ENCODE measurements at regions not wholly inside any gene's neighbourhood (a gene's known extent, or its start where the extent isn't known, plus 50 kb on each side); places are given as distances from the start of the nearest gene placed in this dataset.
A peak's percentile ranks its signal among the peaks of the same experiment; 100 is the strongest.

GRCh38 chr17:73783382-73783766, 139.1 kb upstream of the SDK2 start:
- DNase-seq (ENCODE audit: low read depth) = no peak

- DNase-seq (ENCODE audit: low read depth) = no peak
Measured at GRCh38 chr17:73783945-73784603, 139.8 kb upstream of the SDK2 start.

- DNase-seq (ENCODE audit: low read depth) = no peak
Measured at GRCh38 chr17:73785496-73785895, 141.3 kb upstream of the SDK2 start.

DNA sequence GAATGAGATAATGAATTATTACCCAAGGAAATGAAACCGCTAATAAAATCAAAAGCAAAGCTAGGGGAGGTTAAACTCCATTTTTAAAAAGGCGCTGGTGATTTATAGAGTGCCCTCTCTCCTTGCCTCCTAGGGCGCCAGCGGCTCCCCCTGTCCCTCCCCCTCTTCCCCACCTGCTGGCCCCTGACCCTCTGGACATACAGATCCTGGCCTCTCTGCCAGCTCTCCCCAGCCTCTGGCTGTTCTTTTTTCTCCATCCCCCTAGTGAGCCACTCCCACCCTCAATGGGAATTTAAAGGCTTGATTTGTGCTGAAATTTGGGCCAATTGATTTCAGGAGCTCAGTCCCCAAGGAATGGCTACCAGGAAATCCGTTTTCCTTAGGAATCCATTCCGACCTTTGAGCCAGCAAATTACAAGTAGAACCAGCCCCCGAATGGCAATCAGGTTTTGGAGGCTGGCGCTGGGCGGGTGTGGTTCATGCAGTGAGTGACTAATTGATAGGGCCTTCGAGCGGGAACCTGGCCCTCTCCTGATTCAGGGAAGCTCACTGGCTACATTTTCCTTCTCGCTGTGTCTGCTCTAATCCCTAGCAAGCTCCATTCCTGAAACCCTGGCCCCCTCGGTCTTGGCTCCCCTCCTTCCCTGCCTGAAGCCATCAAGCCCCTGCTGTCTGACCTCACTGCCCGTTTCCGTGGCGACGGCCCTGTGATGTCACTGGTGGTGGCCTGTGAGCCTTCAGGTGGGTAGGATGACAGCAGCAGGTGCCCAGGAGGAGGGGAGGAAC, 141.9 kb upstream of the SDK2 start:
- DNase-seq (ENCODE audit: low read depth) = peak; percentile 66

DNA sequence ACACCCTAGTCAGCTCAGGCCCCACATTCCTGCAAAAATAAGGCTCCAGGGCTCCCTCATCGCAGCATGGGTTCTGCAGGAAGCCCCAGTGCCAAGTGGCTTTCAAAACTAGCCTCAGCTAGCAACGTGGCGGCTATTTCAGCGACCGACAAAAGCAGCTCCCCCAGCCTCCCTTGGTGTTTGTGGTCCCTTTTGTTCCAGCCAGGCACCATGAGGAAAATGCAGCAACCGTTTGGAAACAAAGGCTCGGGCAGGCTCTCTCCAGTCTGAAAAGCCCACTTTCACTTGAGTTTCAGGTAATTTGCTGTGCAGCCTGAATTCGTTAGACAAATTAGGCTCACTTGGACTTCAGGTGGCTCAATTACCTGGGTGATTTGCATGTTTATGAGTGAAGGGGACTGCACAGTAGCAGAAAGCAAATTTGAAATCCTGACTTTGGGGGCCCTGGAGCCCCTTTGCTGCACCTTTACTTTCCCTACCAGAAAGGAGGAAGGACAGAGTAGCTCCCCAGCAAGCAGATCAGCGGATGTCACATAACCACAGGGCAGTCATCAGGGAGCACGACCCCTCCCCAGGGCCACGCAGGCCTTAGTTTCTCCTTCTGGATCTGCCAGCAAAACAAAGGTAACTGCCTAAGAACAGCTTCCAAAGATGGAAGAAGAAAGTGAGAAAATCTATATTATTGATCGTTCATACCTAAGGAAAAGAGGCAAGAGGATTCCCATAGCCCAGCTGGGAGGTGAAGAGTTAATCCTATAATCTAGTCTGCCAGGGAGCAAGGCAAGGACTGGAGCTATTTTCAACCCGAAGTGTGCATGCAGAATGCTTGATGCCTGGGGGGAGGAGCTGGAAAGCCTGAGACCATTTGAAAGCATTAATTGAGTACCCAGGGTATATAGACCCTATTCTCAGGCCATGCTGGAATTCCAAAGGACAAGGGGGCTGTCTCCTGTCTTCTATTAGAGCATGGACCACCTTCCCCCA, 143.1 kb upstream of the SDK2 start:
- no peak for DNase-seq (ENCODE audit: low read depth)

DNA sequence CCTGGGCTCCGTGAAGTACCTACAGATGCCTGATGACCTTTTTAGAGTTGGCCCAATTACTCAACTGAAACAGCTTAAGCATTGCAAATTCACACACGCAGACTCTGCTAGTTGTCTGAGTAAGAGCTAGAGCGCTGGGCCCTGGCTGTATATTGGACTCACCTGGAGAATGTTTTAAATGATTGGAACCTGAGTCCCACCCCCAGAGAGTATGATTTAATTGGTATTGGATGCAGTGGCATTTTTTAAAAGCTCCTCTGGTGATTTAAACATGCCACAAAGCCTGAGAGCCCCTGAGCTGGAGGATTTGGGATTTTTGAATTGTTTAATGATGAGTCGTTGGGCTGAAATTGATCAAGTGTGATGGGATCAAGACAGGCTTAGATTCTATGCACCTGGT, 143.9 kb upstream of the SDK2 start:
- DNase-seq (ENCODE audit: low read depth) = no peak

GRCh38 chr17:73791121-73791520, 146.9 kb upstream of the SDK2 start:
- DNase-seq (ENCODE audit: low read depth) = no peak

- no peak for DNase-seq (ENCODE audit: low read depth)
Measured at GRCh38 chr17:73791631-73792030, 147.4 kb upstream of the SDK2 start.

GRCh38 chr17:73792994-73793393, 148.7 kb upstream of the SDK2 start:
- DNase-seq (ENCODE audit: low read depth) = no peak

DNA sequence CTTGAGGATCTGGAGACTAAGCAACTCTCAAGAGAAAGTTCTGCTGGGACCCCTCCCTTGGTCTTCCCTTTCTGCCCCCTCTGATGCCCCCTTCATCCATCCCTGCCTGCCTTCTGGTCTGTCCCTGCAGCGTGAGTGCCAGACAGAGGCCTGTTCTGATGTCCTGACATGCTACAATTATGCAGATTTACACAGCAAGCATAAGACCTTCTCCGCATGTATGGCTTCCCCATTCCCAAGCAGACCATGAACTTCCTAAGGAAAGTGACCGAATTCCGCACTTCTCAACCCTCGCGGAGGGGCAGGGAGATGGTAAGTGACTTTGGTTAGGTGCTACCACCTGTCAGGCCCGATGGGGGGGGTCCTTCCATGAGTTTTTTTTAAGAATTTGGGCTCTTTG, 150.1 kb upstream of the SDK2 start:
- DNase-seq (ENCODE audit: low read depth) = no peak

GRCh38 chr17:73795730-73796129, 151.5 kb upstream of the SDK2 start:
- DNase-seq (ENCODE audit: low read depth) = no peak

DNA sequence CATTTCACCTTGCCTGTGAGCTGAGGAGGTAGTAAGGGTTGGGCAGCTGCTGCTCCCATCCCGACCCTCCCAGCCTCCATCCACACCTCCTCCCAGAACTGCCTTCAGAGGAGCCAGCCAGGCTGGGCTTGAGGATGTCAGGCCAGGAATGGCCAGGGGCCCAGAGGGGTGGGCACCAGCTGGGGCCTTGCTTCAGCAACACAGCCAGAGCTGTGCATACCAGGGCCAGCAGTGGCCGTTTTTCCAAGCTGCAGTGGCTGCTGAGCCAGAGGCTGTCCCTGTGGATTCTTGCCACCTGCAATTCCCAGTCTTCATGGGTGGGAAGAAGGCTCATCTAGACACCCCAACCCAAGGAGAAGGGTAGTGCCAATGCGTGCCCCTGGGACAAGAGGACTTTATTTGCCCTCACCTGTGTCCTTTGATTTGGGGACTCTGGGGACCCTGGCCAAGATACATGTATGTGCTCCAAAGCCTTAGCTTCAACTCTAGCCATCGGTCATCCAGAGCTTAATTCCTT, 153.4 kb upstream of the SDK2 start:
- no peak for DNase-seq (ENCODE audit: low read depth)

- peak; percentile 97 for DNase-seq (ENCODE audit: low read depth)
Measured at GRCh38 chr17:73798111-73798748, 154.0 kb upstream of the SDK2 start.

- DNase-seq (ENCODE audit: low read depth) = no peak
Measured at GRCh38 chr17:73799096-73799495, 154.9 kb upstream of the SDK2 start.

DNA sequence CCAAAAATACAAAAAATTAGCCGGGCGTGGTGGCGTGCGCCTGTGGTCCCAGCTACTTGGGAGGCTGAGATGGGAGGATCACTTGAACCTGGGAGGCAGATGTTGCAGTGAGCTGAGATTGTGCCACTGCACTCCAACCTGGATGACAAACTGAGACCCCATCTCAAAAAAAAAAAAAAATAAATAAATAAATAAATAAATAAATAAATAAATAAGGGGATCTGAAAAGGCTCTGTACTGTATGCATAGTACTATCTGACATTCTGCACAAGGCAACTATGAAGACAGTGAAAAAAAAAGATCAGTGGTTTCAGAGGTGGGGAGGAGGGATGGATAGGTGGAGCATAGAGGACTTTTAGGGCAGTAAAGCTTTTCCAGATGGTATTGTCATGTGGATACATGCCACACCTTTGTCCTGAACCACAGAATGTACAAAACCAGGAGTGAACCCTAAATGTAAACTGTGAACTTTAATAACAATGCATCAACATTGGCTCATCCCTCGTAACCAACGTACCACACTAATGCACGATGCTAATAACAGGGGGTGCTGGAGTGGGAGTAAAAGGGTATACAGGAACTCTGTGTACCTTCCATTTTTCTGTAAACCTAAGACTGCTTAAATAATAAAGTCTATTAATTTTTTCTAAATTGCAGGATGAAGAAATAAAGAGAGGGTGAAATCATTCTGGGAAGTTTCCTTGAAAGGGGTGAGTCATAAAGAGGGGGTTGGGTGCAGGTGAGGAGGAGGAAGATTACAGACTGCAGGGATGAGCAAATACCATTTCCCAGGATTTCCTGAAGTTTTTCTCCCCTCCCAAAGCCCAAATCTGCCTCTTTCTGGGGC, 155.8 kb upstream of the SDK2 start:
- DNase-seq (ENCODE audit: low read depth) = no peak

GRCh38 chr17:73800893-73801292, 156.6 kb upstream of the SDK2 start:
- no peak for DNase-seq (ENCODE audit: low read depth)

- no peak for DNase-seq (ENCODE audit: low read depth)
Measured at GRCh38 chr17:73801455-73802100, 157.3 kb upstream of the SDK2 start.

DNA sequence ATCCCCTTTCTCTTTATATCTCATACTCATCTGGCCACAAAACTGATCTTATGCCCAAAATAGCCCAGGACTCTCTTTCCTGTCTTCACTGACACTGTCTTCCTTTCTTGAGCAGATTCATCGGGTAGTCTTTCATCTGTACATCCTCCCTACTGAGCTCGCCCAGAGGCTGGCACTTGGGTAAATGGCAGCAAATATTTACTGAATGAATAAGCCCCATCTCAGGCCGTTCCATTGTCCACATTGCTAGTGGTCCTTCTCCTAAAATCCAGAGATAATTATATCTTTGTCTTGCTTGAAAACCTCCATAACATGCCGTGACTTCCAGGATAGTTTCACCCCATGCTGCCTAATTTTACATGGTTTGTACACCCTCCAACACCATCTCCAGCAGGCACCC, 158.1 kb upstream of the SDK2 start:
- no peak for DNase-seq (ENCODE audit: low read depth)

GRCh38 chr17:73802871-73803270, 158.6 kb upstream of the SDK2 start:
- no peak for DNase-seq (ENCODE audit: low read depth)

- no peak for DNase-seq (ENCODE audit: low read depth)
Measured at GRCh38 chr17:73803964-73804435, 159.8 kb upstream of the SDK2 start.
